ENCODE measurements at regions not wholly inside any gene's neighbourhood (a gene's known extent, or its start where the extent isn't known, plus 50 kb on each side); places are given as distances from the start of the nearest gene placed in this dataset.

- no peak overlapping the region for H3K27ac ChIP-seq (ENCODE audit: low read length)
Observed at GRCh38 chr7:25371972-25372371, 143.7 kb upstream of the NPVF start.

GRCh38 chr7:25375805-25376600 lies 147.7 kb upstream of the NPVF start:
- no peaks in the 10 kb centered on the region for H3K27me3 ChIP-seq (ENCODE audit: insufficient read depth, low read length, poor library complexity)
- no peak overlapping the region for H3K4me3 ChIP-seq (ENCODE audit: low read depth in 1 of 2, low read length in 2 of 2)
- no peaks in the 10 kb centered on the region for H3K4me1 ChIP-seq (ENCODE audit: insufficient read depth, low read length)
- DNase-seq, result no peak
- no peaks in the 10 kb centered on the region for H4K20me1 ChIP-seq (ENCODE audit: insufficient read depth, low read length)
- no peaks in the 10 kb centered on the region for H3K79me2 ChIP-seq (ENCODE audit: insufficient read depth, low read length)
- H3K9ac ChIP-seq (ENCODE audit: low read depth, low read length), result no peak overlapping the region
- no peak overlapping the region for H2AFZ ChIP-seq (ENCODE audit: low read depth, low read length)
- no peak overlapping the region for H3K4me2 ChIP-seq (ENCODE audit: insufficient read depth, low read length)
- no peak overlapping the region for H3K27ac ChIP-seq (ENCODE audit: low read length)
- H3K36me3 ChIP-seq (ENCODE audit: insufficient read depth, low read length), result no peaks in the 10 kb centered on the region
- ATAC-seq (ENCODE audit: insufficient read depth, low read depth), result no peak
- TF ChIP-seq EZH2 (IDR thresholded peaks at IDR 0.05; ENCODE audit: borderline replicate concordance, low read depth, low read length, severe bottlenecking), result no peak
- no peak for TF ChIP-seq CTCF (IDR thresholded peaks at IDR 0.05; ENCODE audit: borderline replicate concordance, extremely low read depth, low read length, poor library complexity, severe bottlenecking)
- H3K9me3 ChIP-seq (ENCODE audit: insufficient read depth, low read length, severe bottlenecking), result peaks cover 7% of the 10 kb centered on the region

More at GRCh38 chr7:25371972-25372371, 143.7 kb upstream of the NPVF start:
- Histone ChIP-seq H3K4me3 (ENCODE audit: low read depth in 1 of 2, low read length in 2 of 2) (no peak overlapping the region), H3K4me1 (ENCODE audit: insufficient read depth, low read length) (no peaks in the 10 kb centered on the region), H3K36me3 (ENCODE audit: insufficient read depth, low read length) (no peaks in the 10 kb centered on the region), H2AFZ (ENCODE audit: low read depth, low read length) (no peak overlapping the region), H3K9me3 (ENCODE audit: insufficient read depth, low read length, severe bottlenecking) (peaks cover 7% of the 10 kb centered on the region), H3K9ac (ENCODE audit: low read depth, low read length) (no peak overlapping the region), H3K27me3 (ENCODE audit: insufficient read depth, low read length, poor library complexity) (no peaks in the 10 kb centered on the region), H4K20me1 (ENCODE audit: insufficient read depth, low read length) (no peaks in the 10 kb centered on the region), H3K4me2 (ENCODE audit: insufficient read depth, low read length) (no peak overlapping the region), H3K79me2 (ENCODE audit: insufficient read depth, low read length) (no peaks in the 10 kb centered on the region)
- DNase-seq (no peak), ATAC-seq (ENCODE audit: insufficient read depth, low read depth) (no peak)
- TF ChIP-seq EZH2 (IDR thresholded peaks at IDR 0.05; ENCODE audit: borderline replicate concordance, low read depth, low read length, severe bottlenecking), result no peak
- no peak for TF ChIP-seq CTCF (IDR thresholded peaks at IDR 0.05; ENCODE audit: borderline replicate concordance, extremely low read depth, low read length, poor library complexity, severe bottlenecking)

GRCh38 chr7:25379351-25380300 lies 151.3 kb upstream of the NPVF start:
- Histone ChIP-seq H3K27me3 (ENCODE audit: insufficient read depth, low read length, poor library complexity) (peaks cover 8% of the 10 kb centered on the region), H2AFZ (ENCODE audit: low read depth, low read length) (no peak overlapping the region), H3K4me2 (ENCODE audit: insufficient read depth, low read length) (no peak overlapping the region), H3K4me1 (ENCODE audit: insufficient read depth, low read length) (no peaks in the 10 kb centered on the region), H3K9ac (ENCODE audit: low read depth, low read length) (no peak overlapping the region), H3K79me2 (ENCODE audit: insufficient read depth, low read length) (no peaks in the 10 kb centered on the region), H3K36me3 (ENCODE audit: insufficient read depth, low read length) (no peaks in the 10 kb centered on the region), H4K20me1 (ENCODE audit: insufficient read depth, low read length) (no peaks in the 10 kb centered on the region), H3K4me3 (ENCODE audit: low read depth in 1 of 2, low read length in 2 of 2) (no peak overlapping the region), H3K27ac (ENCODE audit: low read length) (no peak overlapping the region), H3K9me3 (ENCODE audit: insufficient read depth, low read length, severe bottlenecking) (no peaks in the 10 kb centered on the region)
- DNase-seq (no peak), ATAC-seq (ENCODE audit: insufficient read depth, low read depth) (no peak)
- no peak for TF ChIP-seq CTCF (IDR thresholded peaks at IDR 0.05; ENCODE audit: borderline replicate concordance, extremely low read depth, low read length, poor library complexity, severe bottlenecking)
- no peak for TF ChIP-seq EZH2 (IDR thresholded peaks at IDR 0.05; ENCODE audit: borderline replicate concordance, low read depth, low read length, severe bottlenecking)
